ENCODE measurements at regions not wholly inside any gene's neighbourhood (a gene's known extent, or its start where the extent isn't known, plus 50 kb on each side); places are given as distances from the start of the nearest gene placed in this dataset.
"Not testable (repeated sequence)": the region's sequence is repeated elsewhere in the genome, so short reads cannot be mapped to it uniquely, and the experiment has no call there.

GRCh38 chr10:65423043-65423442 lies 1502.8 kb upstream of the LRRTM3 start:
- no peak for FAIRE-seq

GRCh38 chr10:65429381-65429780 lies 1496.5 kb upstream of the LRRTM3 start:
- not testable (repeated sequence) for FAIRE-seq

GRCh38 chr10:65430979-65431378 lies 1494.9 kb upstream of the LRRTM3 start:
- FAIRE-seq: no peak

- FAIRE-seq: no peak
These were observed 1454.8 kb upstream of the LRRTM3 start for GRCh38 chr10:65470986-65471385.

GRCh38 chr10:65482848-65483247 lies 1443.0 kb upstream of the LRRTM3 start:
- no peak for FAIRE-seq

- FAIRE-seq: no peak
These were observed 1434.0 kb upstream of the LRRTM3 start for GRCh38 chr10:65491799-65492198.

- FAIRE-seq: no peak
These were observed 1429.3 kb upstream of the LRRTM3 start for GRCh38 chr10:65496541-65496940.

- FAIRE-seq: no peak
These were observed 1428.0 kb upstream of the LRRTM3 start for GRCh38 chr10:65497837-65498236.

- no peak for FAIRE-seq
These were observed 1425.1 kb upstream of the LRRTM3 start for GRCh38 chr10:65500716-65501115.

GRCh38 chr10:65501259-65501658 lies 1424.6 kb upstream of the LRRTM3 start:
- FAIRE-seq: no peak

- no peak for FAIRE-seq
These were observed 1407.5 kb upstream of the LRRTM3 start for GRCh38 chr10:65518379-65518778.

- FAIRE-seq: no peak
These were observed 1396.8 kb upstream of the LRRTM3 start for GRCh38 chr10:65528986-65529385.

- no peak for FAIRE-seq
These were observed 1394.3 kb upstream of the LRRTM3 start for GRCh38 chr10:65531545-65531944.

GRCh38 chr10:65534771-65535170 lies 1391.1 kb upstream of the LRRTM3 start:
- FAIRE-seq: no peak

GRCh38 chr10:65544756-65545155 lies 1381.1 kb upstream of the LRRTM3 start:
- FAIRE-seq: no peak

GRCh38 chr10:65548001-65548400 lies 1377.8 kb upstream of the LRRTM3 start:
- no peak for FAIRE-seq

GRCh38 chr10:65550761-65551160 lies 1375.1 kb upstream of the LRRTM3 start:
- FAIRE-seq: no peak

- FAIRE-seq: no peak
These were observed 1370.6 kb upstream of the LRRTM3 start for GRCh38 chr10:65555192-65555591.

GRCh38 chr10:65556006-65556405 lies 1369.8 kb upstream of the LRRTM3 start:
- no peak for FAIRE-seq

GRCh38 chr10:65559369-65559768 lies 1366.5 kb upstream of the LRRTM3 start:
- no peak for FAIRE-seq

- no peak for FAIRE-seq
These were observed 1360.6 kb upstream of the LRRTM3 start for GRCh38 chr10:65565246-65565645.

GRCh38 chr10:65566906-65567305 lies 1358.9 kb upstream of the LRRTM3 start:
- no peak for FAIRE-seq

GRCh38 chr10:65570143-65571010 lies 1355.5 kb upstream of the LRRTM3 start:
- no peak for FAIRE-seq

GRCh38 chr10:65571011-65571570 lies 1354.7 kb upstream of the LRRTM3 start:
- no peak for FAIRE-seq

Measured in islet of Langerhans (tissue), 1 donor.